ENCODE measurements at regions not wholly inside any gene's neighbourhood (a gene's known extent, or its start where the extent isn't known, plus 50 kb on each side); places are given as distances from the start of the nearest gene placed in this dataset.

- TF ChIP-seq EZH2phosphoT487 (IDR thresholded peaks at IDR 0.05; ENCODE audit: borderline replicate concordance, low read depth) (no peak), TAF1 (IDR thresholded peaks at IDR 0.05; ENCODE audit: borderline replicate concordance, low read depth, low read length) (no peak), TCF12 (IDR thresholded peaks at IDR 0.05) (no peak), MAX (IDR thresholded peaks at IDR 0.05; ENCODE audit: low read depth) (no peak), MEF2A (IDR thresholded peaks at IDR 0.05; ENCODE audit: borderline replicate concordance, low read depth) (no peak), EP300 (IDR thresholded peaks at IDR 0.05; ENCODE audit: borderline replicate concordance in 1 of 2, low read depth in 1 of 2, low read length in 1 of 2) (no peak), REST (IDR thresholded peaks at IDR 0.05; ENCODE audit: low read depth, low read length) (no peak), MXI1 (IDR thresholded peaks at IDR 0.05; ENCODE audit: low read depth, low read length) (no peak), GABPA (IDR thresholded peaks at IDR 0.05; ENCODE audit: low read depth) (no peak), RAD21 (IDR thresholded peaks at IDR 0.05; ENCODE audit: low read length) (no peak), POLR2AphosphoS5 (IDR thresholded peaks at IDR 0.05; ENCODE audit: low read depth, low read length) (no peak), GATA2 (CRISPR knock-in tag; IDR thresholded peaks at IDR 0.05) (no peak)
- TF ChIP-seq, protein P1, sequence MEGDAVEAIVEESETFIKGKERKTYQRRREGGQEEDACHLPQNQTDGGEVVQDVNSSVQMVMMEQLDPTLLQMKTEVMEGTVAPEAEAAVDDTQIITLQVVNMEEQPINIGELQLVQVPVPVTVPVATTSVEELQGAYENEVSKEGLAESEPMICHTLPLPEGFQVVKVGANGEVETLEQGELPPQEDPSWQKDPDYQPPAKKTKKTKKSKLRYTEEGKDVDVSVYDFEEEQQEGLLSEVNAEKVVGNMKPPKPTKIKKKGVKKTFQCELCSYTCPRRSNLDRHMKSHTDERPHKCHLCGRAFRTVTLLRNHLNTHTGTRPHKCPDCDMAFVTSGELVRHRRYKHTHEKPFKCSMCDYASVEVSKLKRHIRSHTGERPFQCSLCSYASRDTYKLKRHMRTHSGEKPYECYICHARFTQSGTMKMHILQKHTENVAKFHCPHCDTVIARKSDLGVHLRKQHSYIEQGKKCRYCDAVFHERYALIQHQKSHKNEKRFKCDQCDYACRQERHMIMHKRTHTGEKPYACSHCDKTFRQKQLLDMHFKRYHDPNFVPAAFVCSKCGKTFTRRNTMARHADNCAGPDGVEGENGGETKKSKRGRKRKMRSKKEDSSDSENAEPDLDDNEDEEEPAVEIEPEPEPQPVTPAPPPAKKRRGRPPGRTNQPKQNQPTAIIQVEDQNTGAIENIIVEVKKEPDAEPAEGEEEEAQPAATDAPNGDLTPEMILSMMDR (IDR thresholded peaks at IDR 0.05) = no peak
These were observed 113.6 kb downstream of the RTL9 start for GRCh38 chrX:110472265-110472664.
